B cell (primary cell): ENCODE measurements at regions not wholly inside any gene's neighbourhood (a gene's known extent, or its start where the extent isn't known, plus 50 kb on each side); places are given as distances from the start of the nearest gene placed in this dataset.

Experiments used
- CTCF ChIP-seq: fragments of 200-600 bp; IDR thresholded peaks from one replicate; pipeline ENCODE4 v1.8.0; 2022; ENCODE audit warnings: antibody characterized with exemption, mild to moderate bottlenecking
- EZH2 ChIP-seq: IDR thresholded peaks from 2 replicates; pipeline ENCODE4 v1.6.1; 2012; ENCODE audit warnings: borderline replicate concordance, low read depth, mild to moderate bottlenecking, moderate library complexity, low read length; ENCODE audit not compliant: insufficient read depth, poor library complexity, severe bottlenecking

GRCh38 chr13:107811233-107812013, 403.9 kb downstream of the LIG4 start:
- TF ChIP-seq CTCF, result no peak
- no peak for TF ChIP-seq EZH2
